D341Med (cell line): ENCODE measurements at regions not wholly inside any gene's neighbourhood (a gene's known extent, or its start where the extent isn't known, plus 50 kb on each side); places are given as distances from the start of the nearest gene placed in this dataset.
"Not testable (repeated sequence)": the region's sequence is repeated elsewhere in the genome, so short reads cannot be mapped to it uniquely, and the experiment has no call there.

ENCODE experiments used
- DNase-seq: peaks from one replicate; pipeline ENCODE4 v3.0.0; 2012; ENCODE audit warnings: low spot score

DNA sequence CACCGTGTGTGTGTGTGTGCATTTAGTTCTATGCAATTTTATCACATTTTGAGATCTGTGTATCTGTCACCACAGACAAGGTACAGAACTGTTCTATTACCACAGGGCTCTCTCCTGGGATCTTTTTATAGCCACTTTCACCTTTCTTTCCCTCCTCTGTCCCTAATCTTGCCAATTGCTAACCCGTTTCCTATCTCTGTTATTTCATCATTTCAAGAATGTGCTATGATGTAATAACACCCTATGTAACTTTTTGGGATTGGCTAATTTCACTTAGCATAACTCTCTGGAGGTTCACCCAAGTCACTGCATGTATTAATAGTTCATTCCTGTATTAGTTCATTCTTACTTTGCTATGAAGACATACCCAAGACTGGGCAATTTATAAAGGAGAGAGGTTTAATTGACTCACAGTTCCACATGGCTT is 657.7 kb downstream of the QKI start:
- DNase-seq: no peak

DNA sequence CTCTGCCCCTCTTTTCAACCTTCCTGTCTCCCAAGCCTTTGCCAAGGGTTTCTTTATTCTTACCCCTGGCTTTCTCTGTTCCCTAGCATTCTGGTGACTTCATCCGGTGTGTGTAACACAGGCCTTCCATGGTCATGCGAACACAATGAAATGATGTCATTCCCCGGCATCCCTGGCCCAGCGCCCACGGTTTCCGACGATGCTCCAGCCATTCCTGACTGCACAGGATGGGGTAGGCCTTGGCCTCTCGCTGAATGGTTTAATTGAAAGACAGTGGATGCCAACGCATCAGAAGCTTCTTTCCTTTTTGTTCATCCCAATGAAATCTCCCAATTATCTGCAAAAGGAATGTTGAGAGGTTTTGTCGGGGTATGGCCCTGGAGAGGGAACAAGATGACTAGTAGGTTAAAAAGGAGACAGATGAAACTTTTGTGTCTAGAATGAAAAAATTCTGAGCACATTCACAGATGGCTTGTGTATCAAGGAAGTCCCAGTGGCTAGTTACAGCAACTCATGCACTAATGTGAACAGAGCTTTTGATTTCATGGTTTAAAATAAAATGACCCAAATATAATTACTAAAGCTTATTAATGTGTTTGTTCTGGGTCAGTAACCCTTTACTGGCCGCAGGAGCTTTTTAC is 655.0 kb downstream of the QKI start:
- DNase-seq: no peak

DNA sequence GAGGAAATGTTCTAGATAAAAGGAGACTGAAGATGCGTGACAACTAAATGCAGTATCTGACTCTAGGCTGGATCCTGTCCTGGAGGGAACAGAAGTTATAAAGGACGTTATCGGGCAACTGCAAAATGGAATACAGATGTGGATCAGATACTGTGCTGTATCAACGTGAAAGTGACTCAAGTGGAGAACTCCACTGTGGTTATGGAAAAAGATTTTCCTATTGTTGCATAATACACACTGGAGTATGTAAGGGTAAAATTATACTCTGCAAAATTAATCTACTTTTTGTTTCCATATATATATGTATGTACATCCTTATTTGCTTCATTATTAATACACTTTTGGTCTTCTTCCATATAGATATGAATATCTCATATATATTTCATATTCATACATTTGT is 654.0 kb downstream of the QKI start:
- no peak for DNase-seq

DNA sequence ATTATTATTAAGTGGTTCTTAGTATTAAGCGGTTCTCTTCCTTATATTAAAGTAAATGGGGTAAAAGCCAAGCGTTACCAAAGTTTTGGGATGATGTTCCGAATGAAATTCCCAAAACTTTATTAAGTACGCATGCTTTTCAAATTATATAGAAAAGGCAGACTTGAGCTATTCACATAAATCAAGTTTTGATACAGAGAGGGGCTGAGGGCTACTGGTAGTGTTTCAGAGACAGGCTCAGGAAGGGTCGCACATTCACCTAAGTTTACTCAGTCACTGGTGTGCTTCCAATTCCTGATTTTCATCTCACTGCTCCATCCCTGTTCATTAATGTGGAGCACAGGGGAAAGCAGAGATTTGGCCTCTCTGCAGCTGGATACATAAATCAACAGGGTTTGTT is 652.2 kb downstream of the QKI start:
- DNase-seq: no peak

GRCh38 chr6:164066335-164066734 is 651.8 kb downstream of the QKI start:
- no peak for DNase-seq

DNA sequence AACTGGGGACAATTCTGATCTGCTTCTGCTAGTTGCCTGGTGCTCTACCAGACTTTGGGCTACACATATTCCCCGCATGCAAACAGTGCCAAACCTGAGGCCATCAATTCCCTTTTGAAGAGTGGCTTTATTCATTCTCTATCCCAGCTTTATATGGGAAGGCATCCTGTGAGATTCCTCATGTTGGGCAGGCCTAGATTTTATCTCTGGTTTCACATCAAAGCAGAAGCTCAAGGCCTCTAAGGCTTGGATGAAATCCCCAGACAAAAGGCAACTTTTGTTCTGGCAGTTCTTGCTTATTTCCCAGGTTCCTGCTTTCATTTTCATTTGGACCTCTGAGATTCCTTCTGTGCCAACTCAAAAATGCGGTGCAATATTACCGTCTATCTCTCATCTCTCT is 648.8 kb downstream of the QKI start:
- no peak for DNase-seq

DNA sequence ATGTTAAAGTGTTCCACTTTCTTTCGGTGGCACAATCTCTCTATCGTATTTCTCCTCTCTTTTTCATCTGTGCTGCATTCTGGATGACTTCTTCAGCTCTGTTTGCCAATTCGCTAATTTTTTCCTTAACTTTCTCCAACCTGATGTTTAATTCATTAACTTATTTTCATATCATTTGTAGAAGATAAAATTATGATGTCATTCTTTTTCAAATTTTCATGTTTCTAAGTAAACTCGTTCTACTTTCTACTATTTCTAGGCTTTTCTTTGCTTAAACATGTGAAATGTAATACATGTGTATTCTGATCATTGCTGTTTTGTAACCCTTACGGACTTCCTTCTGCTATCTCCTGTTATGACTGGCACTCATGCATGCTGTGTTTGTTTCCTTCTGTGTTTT is 648.4 kb downstream of the QKI start:
- no peak for DNase-seq

DNA sequence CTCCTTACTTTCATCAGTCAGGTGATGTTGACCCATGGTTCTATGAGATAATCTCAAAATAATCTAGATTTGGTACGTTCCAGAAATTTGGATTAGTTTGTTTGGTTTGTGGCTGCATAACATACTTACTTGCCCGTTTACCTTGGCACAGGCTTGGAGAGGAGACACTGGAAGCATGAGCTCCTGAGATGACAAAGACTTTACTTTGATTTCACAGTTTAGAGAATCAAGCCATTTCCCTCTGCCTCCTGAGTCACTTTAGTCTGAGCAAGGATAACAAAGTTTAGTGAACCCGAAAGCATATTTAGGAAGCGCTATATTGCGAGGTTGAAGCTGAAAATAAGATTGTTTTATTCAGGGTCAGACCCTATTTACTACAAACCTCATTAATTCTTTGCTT is 643.4 kb downstream of the QKI start:
- DNase-seq: no peak

DNA sequence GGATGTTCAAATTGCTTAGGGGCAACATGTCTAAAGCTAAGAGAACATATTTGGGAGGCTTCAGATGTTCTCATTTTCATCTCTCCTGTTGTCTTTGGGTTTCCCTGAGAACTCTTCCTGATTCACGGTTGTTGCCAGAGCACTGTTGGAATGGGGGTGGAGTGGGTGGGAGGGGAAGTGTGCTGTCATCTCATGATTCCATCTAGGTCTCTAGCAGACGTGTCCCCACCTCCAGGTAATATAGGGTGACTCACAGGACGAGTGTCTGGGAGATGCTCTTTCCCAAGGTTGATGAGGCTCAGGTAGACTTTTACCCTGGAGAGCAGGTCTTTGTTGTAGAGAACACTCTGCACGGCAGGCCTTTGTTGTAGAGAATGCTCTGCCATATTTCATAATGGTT is 636.9 kb downstream of the QKI start:
- DNase-seq: no peak

DNA sequence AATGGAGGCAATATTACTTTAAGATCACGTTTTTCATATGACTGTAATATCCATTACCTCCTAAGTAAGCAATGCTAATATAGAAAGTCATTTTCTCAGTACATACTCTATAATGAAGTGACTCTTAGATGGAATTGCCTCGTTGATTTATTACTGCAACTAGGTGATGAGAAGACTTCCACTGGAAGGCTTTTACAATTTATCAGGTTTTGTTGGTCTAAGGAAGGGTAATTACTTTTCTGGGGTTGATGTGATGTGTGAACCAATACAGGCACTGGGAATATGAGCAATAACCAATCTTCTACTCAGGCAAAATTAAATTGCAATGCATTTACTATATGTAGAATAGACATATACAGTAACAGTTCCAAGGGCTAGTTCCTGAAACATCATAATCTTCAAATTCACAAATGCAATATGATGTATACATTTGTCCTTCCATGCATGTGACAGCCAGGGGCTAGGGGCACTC is 635.0 kb downstream of the QKI start:
- no peak for DNase-seq

DNA sequence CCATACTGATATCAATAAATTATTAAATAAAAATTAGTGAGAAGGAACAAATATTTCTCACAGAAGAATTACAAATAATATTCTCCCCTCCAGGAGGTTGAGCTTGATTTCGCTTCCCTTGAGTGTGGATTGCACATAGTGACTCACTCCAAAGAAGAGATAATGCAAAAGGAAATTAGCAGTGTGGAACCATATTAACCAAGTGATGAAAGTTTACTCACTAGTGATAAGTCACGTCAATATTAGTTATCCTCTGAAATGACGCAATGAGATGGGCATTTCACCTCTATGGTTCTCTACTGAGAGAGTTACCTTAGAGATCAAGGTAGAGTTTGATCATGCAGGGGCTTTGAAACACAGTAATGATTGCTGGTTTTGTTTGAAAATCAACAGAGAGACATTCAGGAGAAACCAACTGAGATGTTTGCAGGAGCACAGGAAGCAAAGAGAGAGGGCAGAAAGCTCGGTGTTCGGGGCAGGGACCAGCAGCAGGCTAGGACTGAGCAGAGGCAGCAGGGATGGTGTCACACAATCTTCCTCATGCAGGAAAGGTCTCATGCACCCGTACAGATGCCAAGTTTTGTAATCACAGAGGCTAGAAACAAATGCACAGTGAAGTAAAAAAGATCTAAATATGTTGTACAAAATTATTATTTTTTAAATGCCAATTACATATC is 634.5 kb downstream of the QKI start:
- DNase-seq: no peak

DNA sequence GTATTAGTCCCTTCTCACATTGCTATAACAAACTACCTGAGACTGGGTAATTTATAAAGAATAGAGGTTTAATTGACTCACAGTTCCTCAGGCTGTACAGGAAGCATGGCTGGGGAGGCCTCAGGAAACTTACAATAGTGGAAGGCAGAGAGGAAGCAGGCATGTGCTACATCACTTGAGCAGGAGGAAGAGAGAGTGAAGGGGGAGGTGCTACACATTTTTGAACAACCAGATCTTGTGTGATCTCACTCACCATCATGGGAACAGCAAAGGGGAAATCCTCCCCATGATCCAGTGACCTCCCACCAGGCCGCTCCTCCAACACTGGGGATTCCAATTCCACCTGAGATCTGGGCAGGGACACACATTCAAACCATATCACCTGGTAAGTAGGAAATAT is 630.6 kb downstream of the QKI start:
- DNase-seq: no peak

- not testable (repeated sequence) for DNase-seq
These were observed 629.1 kb downstream of the QKI start for GRCh38 chr6:164043656-164044055.

- DNase-seq: no peak
These were observed 627.7 kb downstream of the QKI start for GRCh38 chr6:164042212-164042611.

GRCh38 chr6:164040994-164041393 is 626.5 kb downstream of the QKI start:
- no peak for DNase-seq

- no peak for DNase-seq
These were observed 625.4 kb downstream of the QKI start for GRCh38 chr6:164039954-164040375.

DNA sequence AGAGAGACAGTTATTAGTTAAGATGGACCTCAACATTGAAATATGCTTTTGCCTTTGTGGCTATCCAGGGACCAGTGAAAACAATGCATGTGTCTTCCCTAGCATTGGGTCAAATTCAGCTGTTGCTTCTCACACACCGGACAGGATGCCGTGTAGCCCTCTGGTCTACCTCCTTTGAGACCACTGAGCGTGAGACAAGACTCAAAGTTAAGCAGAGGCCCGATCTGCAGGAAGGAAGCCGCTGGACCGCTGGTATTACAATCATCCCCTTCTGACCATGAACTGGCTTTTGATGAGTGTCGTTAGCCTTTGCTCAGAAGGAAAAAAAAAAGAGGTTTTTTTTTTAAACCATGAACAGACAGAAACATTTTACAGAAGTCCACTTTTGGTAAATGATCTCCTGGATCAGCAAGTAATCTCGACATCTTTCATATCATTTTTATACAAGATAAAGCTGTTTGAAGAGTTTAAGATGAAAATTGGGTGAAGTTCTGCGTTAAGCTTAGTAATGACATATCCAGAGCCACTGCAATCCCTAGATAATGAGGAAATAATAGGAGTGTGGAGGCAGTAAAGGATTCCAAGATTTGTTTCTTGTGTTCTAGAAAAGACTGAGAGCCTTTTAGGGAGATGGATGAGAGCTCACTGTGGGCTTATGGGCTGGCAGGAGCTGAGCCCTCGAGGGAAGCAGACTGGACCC is 622.8 kb downstream of the QKI start:
- no peak for DNase-seq

DNA sequence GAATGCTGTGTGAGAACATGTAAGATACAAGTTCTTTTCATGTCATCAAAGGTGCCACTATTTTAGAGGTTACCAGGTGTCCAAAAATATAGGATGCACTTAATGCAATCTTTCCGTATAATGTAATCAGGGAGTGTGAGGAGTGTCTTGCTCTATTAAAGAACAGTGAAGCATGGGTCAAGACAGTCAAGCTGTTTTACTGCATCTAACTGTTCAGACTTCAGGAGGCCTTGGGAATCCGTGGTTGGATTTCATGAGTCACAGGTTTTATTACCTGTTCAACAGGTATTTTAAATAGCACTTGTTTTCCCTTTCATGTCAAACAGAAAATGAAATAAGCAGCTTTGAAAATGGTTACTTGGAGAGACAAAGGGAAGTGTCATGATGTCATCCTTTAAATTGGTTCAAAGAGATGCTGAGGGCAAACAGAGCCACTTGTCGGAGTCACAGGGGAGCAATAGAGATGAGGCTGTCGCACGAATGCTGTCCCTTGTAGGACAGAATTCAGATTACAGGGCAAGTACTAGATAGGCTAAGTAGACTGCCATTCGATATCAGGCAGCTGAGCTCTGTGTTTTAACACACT is 621.5 kb downstream of the QKI start:
- no peak for DNase-seq

DNA sequence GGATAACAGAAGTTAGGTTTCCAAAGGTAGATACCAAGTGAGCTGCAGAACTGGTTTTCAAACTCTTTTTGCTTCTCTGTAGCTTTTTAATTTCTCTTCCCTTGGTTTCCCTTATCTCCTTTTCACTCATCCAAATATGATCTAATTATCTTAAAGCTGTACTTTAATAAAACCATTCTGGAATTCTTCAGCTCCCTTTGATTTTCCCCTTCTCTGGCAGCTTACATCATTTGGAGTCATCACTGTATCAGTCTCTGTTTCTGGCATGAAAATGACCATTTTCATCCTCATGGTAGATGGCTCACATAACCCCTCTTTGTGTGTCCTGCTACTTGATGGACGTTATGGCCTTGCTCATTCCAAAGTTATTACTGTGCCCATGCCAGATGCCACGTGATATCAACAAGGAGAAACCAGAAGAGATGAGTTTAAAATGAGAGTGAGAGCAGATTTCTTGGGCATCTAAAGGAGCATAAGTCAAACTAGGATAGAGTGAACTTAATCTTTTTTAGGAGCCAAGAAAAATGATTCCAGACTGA is 620.2 kb downstream of the QKI start:
- DNase-seq: no peak

DNA sequence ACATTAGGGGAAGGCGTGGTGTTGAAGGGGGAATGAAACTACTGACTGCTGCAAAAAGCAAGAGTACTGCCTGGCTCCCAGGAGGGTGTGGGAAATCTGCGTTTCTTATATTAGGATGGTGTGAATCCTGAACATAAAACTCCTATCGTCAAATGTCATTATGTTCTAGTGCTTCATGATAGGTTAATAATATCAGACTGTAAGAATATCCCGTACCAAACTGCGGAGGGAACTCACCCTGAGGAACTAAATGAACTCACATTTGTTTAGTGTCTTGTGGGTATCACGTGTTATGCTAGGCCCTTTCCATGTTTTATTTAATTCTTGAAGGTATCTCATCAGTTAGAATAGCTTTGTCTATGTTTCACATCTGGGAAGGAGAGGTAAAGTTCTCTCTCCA is 610.7 kb downstream of the QKI start:
- DNase-seq: no peak

DNA sequence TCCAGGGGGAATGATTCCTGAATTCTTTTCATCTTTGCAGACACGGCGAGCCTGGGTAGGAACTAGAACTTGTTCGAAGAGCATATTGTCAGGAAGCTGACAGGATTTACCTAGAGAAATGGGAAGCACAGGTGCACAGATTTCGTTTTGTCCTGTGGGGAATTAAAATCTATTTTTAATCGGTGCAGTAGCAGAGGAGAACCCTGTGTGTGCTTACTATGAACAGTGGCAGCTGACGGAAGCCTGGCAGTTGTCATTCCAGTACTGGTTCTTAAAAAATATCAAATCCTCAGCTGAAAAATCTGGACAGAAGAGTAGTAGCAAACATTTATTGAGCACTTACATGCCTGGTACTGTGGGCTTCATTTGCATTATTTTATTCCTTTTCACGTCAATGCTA is 609.0 kb downstream of the QKI start:
- no peak for DNase-seq

GRCh38 chr6:164022632-164023031 is 608.1 kb downstream of the QKI start:
- DNase-seq: no peak
